Endothelial cell of hepatic sinusoid (primary cell): ENCODE measurements at regions not wholly inside any gene's neighbourhood (a gene's known extent, or its start where the extent isn't known, plus 50 kb on each side); places are given as distances from the start of the nearest gene placed in this dataset.
"Not testable (repeated sequence)": the region's sequence is repeated elsewhere in the genome, so short reads cannot be mapped to it uniquely, and the experiment has no call there.

Experiments used
- in situ Hi-C: cut with HindIII; loops from 2 replicates; pipeline ENCODE4 v1.10.0; 2017; ENCODE audit warnings: low sequenced_read_pairs

DNA sequence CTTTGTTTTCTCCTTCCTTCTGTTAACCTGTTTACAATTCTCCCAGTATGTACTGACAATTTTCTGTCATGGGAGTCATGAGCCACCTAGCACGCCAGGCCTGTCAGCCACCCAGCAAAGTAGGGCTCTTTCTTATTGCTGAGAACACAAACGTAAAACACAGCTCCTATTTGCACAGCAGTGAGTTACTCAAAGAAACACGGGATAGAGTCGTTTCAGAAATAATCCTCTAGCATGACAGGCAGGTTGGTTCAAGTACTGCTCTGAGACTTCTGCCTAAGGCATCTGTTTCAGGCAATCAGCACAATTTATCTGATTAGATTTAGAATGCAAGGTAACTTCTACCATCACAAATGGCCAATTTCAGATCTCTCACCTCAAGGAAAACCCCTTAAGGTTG, 88.8 kb downstream of the CD24 start:
- in situ Hi-C loops: no loop called here

DNA sequence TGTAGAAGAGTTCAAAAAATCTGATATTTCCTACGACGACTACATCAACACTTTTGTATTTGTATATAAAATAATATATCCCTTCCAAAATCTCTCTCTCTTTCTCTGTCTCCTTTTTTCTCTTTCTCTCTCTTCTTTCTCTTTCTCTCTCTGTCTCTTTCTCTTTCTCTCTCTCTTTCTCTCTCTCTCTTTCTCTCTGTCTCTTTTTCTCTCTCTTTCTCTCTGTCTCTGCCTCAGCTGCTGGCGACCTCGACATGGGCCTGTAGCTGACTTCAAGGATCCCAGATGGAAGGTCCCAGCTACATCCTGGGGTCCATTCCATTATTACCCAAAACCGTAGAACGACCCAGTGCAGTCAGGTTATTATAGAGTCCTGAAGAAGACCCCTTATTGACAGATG, 90.0 kb downstream of the CD24 start:
- in situ Hi-C loops: no loop called here

DNA sequence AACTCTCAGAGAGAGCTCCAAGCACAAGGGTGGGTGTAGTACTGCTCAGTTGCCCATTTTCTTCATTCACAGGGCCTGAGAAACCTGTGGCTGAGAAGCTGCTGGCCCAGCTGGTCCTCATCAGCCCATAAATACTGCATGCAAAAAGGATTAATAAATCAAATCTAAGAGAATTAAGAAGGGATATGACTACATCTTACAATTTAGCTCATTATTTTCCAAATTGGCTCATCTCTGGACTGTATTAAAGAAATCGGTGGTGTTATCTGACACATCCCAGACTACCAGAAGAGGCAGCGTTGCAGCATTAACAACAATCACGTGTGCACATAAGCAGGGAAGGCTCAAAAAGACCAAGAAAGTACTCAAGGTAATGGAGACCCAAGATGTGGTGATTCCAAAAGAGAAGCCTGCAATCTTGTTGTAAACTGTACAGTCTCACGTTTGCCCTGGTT, 90.7 kb downstream of the CD24 start:
- in situ Hi-C loops: no loop called here

DNA sequence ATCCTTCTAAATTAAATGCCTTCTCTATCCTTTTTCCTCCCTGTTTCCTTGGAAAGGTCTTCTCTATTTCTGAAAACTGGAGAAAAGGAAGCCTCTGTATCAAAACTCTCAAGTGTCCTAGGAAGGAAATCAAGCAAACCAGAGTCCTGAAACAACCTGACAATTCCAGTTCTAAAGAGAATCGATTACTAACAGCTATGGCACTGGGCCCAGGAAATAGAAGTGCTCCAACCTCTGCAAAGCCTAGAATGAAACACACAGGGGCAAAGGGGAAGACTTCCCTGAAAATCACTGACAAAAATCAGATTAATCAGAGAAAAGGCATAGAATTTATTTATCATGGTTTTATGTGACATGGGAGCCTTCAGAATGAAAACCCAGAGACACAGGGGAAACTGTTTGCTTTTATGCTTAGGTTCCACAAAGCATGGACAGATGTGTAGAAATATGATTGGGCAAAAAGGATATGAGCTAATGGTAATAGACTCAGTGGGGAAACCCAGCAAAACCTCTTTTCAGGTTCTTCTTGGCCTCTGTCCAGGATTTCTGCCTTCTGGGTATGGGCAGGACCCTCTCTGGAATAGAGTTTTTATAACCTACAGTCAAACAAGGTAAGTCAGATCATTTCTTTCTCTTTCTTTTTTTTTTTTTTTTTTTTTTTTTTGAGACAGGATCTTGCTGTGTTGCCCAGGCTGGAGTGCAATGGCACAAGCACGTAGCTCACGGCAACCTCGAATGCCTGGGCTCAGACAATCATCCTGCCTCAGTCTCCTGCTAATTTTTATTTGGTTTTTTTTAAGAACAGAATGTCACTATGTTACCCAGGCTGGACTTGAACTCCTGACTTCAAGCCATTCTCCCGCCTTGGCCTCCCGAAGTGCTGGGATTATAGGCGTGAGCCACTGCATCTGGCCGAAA, 91.7 kb downstream of the CD24 start:
- in situ Hi-C loops: no loop called here

DNA sequence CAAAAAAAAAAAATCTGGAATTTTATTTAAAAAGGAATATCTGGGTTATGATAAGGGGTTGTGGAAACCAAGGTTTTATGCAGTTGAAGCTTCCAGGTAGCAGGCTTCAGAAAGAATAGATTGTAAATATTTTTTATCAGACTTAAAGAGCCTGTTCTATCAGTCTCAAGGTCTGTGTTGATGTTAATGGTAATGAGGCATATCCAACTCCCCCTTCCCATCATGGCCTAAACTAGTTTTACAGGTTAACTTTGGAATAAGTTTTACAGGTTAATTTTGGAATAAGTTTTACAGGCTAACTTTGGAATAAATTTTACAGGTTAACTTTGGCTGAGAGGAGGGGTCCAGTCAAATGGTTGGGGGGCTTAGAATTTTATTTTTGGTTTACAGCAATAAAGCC, 92.4 kb downstream of the CD24 start:
- in situ Hi-C loops: no loop called here

DNA sequence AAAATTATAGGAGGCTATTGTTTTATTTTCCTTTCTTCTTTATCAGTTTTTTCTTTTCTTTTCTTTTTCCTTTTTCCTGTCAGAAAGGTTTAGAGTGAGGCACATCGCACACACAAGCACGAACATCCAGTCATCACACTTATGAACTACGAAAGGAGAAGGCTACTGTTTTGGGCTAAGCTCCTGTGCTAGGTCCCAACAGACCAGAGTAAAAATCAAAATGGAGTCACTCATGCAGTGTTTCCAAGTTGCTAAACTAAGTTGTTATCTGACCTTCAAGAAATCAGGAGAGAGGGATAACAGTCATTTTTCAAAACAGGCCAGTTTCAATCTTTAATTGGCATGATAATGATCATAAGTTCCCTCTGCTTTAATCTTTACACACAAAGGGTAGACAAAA, 93.6 kb downstream of the CD24 start:
- in situ Hi-C loops: no loop called here

DNA sequence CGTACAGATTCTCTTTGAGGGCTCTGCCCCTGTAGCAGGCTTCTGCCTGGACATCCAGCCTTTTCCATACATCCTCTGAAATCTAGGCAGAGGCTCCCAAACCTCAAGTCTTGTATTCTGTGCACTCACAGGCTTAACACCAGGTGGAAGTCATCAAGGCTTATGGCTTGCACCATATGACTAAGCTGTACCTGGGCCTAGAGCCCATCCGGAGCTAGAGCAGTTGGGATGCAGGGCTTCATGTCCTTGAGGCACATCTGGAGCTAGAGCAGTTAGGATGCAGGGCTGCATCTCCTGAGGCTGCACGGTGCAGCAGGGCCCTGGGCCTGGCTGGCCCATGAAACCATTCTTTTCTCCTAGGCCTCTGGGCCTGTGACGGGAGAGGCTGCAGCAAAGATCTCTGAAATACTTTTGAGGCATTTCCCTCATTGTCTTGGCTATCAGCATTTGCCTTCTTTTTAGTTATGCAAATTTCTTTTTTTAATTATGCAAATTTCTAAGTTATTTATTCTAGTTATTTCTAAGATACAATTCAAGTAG, 98.7 kb downstream of the CD24 start:
- in situ Hi-C loops: no loop called here

DNA sequence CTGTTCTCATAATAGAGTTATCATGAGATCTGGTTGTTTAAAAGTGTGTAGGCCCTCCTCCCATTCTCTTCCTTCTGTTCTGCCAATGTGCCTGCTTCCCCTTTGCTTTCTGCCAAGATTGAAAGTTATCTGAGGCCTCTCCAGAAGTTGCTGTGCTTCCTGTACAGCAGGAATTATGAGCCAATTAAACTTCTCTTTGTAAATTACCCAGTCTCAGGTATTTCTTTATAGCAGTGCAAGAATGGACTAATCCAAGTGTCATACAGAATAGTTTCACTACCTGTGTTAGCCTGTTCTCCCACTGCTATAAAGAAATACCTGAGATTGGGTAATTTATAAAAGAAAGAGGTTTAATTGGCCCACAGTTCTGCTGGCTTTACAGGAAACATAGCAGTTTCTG, 100.0 kb downstream of the CD24 start:
- in situ Hi-C loops: no loop called here

DNA sequence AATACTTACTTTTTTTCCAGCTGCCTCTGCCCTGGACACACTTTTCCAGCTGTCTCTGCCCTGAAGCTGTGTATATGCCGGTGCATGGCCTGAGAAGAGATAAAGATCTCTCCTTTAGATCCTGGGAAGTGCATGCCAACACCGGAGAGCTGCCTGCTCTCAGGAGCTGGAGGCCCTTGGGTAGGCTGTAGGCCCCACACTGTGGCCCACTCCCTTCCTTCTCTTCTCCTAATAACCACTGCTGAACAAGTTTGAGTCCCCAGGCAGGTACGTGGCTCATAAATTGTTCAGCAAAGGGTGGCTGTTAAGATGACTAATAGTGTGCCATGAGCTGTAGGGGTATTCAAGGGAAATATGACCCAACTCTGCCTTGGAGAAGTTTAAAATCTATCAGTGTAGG, 102.5 kb downstream of the CD24 start:
- in situ Hi-C loops: no loop called here

DNA sequence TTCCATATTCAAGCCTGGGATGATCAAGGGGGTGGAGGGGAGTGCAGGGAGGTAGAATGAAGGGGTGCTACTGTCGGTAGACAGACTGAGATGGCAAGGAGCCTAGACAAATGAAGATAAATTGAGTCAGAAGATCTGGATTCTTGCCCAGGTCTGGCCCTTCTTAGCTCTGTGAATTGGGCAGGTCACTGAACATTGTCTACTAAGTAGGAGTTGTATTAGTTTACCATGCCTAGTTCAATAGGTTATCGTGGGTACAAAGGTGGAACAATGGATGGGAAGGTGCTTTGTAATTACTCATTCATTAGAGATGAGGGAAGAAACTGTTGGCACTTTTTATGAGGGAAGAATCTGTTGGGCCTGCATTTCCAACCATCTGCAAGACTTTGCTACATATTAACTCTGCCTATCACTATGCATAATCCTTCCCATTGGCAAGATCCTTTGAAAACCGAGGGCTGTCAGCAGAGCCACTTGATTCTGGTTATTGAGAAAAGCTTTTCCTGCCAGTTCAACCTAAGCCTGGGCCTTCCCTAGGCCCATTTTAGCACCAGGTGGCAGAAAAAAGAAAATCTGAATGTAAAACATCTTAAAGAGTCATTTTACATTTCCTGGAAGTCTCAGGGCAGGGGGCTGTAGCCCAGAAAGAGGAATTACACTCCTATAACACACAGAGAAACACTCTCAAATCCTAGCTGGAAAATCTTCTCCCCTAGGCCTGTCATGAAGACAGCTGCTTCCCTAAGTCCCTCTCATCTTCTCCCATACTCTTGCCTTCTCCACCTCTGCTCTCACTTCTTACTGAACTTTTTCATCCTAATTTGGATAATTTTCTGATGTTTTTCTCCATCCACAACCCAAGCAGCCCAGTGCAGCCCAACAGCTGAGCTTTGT, 103.5 kb downstream of the CD24 start:
- in situ Hi-C loops: no loop called here

DNA sequence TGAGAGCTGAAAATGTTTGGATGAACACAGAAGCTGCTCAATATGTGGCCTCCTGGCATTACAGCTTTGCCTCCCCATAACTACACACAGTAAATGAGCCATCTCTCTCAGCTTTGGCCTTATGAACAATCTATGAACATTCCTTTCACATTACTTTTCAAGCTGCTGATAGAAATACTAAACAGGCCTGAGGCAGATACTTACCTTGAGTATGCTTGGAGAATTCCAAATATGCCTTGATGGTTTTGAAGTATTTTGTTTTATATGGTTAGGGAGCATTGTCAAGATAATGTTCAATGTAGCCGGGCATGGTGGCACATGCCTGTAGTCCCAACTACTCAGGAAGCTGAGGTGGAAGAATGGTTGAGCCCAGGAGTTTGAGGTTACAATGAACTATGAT, 104.5 kb downstream of the CD24 start:
- in situ Hi-C loops: no loop called here

DNA sequence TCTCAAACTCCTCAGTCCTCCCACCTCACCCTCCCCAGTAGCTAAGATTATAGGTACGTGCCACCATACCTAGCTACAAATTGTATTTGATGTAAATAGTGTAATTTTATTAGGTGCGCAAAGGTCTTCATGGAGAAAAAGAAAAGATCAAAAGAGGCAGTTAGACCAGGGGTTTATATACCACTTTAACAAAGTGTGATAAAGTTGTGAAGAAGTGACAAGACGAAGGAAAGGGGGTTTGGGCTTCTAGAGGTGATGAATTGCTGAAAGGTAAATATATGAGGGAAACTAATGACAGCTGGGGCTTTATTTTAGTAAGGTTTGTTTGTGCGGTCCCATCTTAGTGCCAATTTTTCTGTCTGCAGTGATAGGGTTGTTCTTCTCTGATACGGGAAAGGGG, 105.3 kb downstream of the CD24 start:
- in situ Hi-C loops: no loop called here

DNA sequence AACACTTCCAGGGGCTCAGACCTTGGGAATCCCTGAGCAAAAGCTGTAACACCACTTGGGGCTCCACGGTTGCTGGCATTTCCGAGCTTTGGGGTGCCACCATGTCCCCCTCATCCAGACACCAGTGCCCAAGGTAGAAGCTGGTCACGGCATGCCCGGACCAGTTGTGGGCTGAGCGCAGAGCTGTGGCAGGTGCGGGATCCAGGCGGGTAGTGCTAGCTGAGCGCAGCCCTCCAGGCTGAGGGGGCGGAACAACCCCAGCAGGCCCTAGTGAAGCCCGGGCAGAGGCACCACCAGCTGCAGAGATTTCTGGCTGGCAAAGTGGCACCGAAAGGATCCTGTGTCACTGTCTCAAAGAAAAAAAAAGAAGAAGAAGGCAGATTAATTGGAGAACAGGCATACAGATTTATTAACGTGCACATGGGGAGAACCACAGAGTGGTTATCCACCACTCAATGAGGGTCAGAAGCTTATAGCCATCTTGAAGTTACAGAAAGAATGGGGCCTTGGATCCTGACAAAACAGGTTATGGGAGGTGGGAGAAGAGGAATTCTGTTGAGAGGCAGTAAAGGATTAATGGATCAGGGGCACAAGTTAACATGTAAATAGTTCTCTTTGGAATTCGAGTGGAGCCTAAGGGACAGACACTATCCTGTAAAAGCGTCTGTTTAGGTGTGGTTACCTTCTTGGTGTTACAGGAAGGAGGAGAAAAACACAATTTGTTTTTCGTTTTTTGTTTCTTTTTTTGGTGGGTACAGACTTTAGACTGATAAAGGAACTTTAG, 107.5 kb downstream of the CD24 start:
- in situ Hi-C loops: no loop called here

DNA sequence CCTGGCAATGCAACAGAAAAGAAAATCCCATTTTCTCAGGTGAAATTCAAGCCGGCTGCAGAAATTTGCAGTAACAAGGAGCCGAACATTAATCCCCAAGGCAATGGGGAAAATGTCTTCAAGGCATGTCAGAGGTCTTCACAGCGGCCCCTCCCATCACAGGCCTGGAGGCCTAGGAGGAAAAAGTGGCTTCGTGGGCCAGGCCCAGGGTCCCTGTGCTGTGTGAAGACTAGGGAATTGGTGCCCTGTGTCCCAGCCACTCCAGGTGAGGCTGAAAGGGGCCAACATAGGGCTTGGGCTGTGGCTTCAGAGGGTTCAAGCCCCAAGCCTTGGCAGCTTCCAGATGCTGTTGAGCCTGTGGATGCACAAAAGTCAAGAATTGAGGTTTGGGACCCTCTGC, 111.7 kb downstream of the CD24 start:
- in situ Hi-C loops: no loop called here

DNA sequence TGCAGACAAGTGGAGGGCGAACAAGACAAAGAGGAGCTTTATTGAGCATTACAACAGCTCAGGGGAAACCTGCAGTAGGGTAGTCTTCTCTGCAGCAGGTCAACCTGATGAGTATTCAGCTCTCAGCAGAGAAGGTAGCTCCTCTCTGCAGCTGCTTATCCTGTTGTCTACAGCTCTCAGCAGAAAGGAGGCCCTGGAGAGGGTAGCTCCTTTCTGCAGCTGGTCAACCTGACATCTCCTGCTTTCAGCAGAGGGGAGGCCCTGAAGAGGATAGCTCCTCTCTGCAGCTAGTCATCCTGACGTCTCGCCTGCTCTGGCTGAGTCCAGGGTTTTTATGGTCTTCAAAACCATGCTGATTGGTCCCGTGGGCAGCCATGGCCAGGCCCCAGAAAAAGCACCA, 113.6 kb downstream of the CD24 start:
- in situ Hi-C loops: no loop called here

DNA sequence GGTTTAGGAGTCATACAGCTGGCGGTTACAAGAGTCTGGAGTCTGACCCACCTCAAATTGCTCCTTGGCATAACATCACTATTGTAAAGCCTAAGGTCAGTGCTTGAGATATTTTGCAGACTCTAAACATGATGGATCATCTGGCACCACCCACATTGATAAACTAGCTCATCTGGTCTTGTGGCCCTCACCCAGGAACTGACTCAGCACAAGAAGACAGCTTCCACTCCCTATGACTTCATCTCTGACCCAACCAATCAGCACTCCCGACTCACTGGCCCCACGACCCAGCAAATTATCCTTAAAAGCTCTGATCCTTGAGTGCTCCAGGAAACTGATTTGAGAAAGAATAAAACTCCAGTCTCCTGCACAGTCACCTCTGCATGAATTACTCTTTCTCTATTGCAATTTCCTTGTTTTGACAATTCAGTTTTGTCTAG, 115.9 kb downstream of the CD24 start:
- in situ Hi-C loops: no loop called here

DNA sequence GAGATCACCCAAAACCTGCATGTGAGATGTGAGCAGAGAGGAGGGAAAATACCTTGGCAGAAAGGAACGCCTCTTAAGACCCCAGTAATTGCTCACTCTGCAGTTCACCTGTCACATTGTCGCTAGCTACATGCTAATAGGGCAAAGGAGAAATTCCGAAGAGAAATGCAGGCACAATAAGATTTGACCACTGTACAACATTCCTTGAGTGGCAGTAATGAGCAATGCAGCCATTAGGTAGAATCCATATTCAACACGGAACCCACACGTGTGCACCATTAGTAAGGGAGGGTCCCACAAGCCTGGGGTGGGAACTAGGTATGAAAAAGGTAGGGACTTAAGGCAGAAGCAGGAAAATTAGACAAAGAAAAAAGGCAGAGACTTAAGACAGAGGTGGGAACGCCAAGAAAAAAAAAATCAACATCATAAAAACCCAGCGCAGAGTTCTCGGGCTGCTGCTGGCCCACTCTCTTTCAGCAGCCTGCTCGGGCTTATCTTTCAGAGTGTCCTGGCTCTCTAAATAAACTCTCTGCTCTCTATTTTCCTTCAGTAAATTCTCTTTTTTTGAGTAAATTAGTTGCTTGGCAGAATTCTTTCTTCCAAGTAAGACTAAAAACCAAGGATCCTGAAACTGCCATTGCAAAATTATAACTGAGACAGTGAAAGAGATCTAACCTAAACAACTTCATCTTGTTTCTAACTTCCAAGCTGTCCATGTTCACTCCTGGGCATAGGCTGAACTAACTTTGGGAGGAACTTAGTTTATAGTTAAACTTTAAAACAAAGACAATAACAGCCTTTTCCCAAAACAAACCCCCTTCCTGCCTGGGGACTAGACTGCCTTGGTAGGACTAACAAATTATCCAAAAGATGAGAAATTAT, 116.5 kb downstream of the CD24 start:
- in situ Hi-C loops: no loop called here

DNA sequence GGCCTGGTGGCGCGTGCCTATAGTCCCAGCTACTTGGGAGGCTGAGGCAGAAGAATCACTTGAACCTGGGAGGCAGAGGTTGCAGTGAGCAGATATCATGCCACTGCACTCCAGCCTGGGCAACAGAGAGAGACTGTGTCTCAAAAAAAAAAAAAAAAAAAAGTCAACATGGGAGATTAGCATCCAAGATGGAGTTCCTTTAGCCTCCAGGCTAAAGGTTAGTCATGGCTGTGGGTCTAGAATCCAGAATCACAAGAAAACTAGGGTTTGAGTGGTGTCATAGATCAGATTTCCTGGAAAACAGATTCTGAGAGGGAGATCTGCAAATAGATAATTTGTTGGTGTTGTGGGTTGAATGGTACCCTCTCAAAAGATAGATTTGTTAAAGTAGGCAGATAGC, 117.2 kb downstream of the CD24 start:
- in situ Hi-C loops: not testable (repeated sequence)

DNA sequence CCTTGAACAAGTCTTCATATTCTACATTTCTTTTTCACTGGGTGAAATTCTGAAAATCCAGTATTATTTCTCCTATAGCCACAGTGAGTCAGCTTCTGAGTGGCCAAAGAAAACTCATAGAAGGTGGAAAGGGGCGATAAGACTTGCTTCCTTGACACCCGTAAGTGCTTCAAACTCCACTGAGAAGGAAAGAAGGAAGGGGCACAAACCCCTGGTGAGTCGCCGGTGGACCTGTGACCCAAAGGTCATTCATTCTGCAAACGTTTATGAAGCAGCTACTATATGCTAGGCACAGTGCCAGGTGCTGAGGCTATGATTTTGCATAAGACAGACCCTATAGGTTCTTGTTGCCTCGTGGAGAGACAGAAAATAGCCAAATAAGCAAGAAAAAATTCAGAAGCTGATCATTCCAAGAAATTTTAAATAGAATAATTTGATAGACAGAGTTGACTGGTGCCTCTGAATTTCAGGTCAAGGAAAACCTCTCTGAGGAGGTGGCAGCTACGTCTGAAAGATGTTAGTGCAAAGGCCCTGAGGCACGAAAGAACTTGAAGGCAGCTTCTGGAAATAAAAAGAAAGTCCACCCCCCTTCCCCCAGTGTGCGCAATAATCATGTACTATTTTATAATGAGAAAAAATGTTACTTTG, 118.2 kb downstream of the CD24 start:
- in situ Hi-C loops: no loop called here
